Endodermal cell (in vitro differentiated cells): ENCODE measurements at regions not wholly inside any gene's neighbourhood (a gene's known extent, or its start where the extent isn't known, plus 50 kb on each side); places are given as distances from the start of the nearest gene placed in this dataset.

ENCODE experiments used
- DNase-seq: peaks from one replicate; pipeline ENCODE4 v3.0.0-alpha.2; 2017
- H3K27ac ChIP-seq: 2 replicates; pipeline ENCODE4 v1.5.1; 2013; ENCODE audit warnings: mild to moderate bottlenecking, low read depth, low read length, moderate library complexity
- H3K27me3 ChIP-seq: 2 replicates; pipeline ENCODE4 v1.6.1; 2013; ENCODE audit warnings: mild to moderate bottlenecking, low read length, moderate library complexity; ENCODE audit not compliant: insufficient read depth, control insufficient read depth, poor library complexity, severe bottlenecking
- H3K36me3 ChIP-seq: 2 replicates; pipeline ENCODE4 v1.7.0; 2013; ENCODE audit warnings: mild to moderate bottlenecking, low read length, moderate library complexity; ENCODE audit not compliant: control insufficient read depth, insufficient read depth
- H3K4me1 ChIP-seq: one replicate; pipeline ENCODE4 v1.7.0; 2013; ENCODE audit warnings: low read length; ENCODE audit not compliant: control insufficient read depth, insufficient read depth
- H3K4me3 ChIP-seq: 2 replicates; pipeline ENCODE4 v1.5.1; 2013; ENCODE audit warnings: mild to moderate bottlenecking, low read length, moderate library complexity
- H3K9ac ChIP-seq: 2 replicates; pipeline ENCODE4 v1.6.1; 2013; ENCODE audit warnings: mild to moderate bottlenecking, low read length, moderate library complexity; ENCODE audit not compliant: poor library complexity, severe bottlenecking; ENCODE audit errors: extremely low read depth
- H3K9me3 ChIP-seq: 2 replicates; pipeline ENCODE4 v1.6.1; 2013; ENCODE audit warnings: mild to moderate bottlenecking, low read length, moderate library complexity; ENCODE audit not compliant: control insufficient read depth
- H3K27ac Mint-ChIP-seq: 2 replicates; pipeline ENCODE4 v1.8.0; 2020; ENCODE audit warnings: mixed read lengths
- H3K27me3 Mint-ChIP-seq: 2 replicates; pipeline ENCODE4 v1.8.0; 2021; ENCODE audit warnings: mild to moderate bottlenecking, mixed read lengths; ENCODE audit not compliant: insufficient read depth
- H3K36me3 Mint-ChIP-seq: 2 replicates; pipeline ENCODE4 v1.8.0; 2020; ENCODE audit warnings: low read depth, mixed read lengths
- H3K4me1 Mint-ChIP-seq: 2 replicates; pipeline ENCODE4 v1.8.0; 2020; ENCODE audit warnings: mixed read lengths
- H3K4me3 Mint-ChIP-seq: 2 replicates; pipeline ENCODE4 v1.8.0; 2020; ENCODE audit warnings: mild to moderate bottlenecking, moderate library complexity, mixed read lengths
- H3K9me3 Mint-ChIP-seq: 2 replicates; pipeline ENCODE4 v1.8.0; 2020; ENCODE audit warnings: mild to moderate bottlenecking, mixed read lengths
- WGBS, 2 experiments: methylation state at CpG; one replicate each; pipeline versions ENCODE4 v1.1.5 to v1.1.7; 2013; ENCODE audit warnings: missing lambda C conversion rate in 2 of 2, mixed read lengths in 1 of 2; ENCODE audit not compliant: insufficient coverage in 1 of 2, insufficient read length in 1 of 2; 5-methylcytosine and 5-hydroxymethylcytosine counted together
- TF ChIP-seq, protein P1 (sequence below): fragments of 200-600 bp; sonication (generic); conservative IDR thresholded peaks from 2 replicates; pipeline ENCODE4 v1.5.0; 2021; ENCODE audit warnings: antibody characterized with exemption, mild to moderate bottlenecking

DNA sequence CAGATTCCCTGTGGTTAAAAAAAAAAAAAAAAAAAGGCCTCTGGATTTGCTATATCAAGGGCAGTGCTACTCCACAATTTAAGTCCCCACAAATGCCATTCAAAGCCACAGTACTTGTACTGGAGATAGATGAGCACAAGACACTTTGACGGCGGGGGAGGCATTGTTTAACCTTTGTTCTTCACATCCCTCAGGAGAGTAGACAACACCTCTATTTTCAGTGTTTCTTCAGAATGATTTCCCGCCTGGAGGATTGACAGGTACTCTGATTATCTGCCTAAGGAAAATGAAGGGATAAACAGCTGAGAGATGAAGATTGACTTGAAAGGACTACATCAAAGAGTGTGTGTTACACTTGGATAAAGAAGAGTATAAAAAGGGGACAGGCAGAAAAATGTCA lies 58.7 kb downstream of the OTOL1 start:
- TF ChIP-seq, protein P1, sequence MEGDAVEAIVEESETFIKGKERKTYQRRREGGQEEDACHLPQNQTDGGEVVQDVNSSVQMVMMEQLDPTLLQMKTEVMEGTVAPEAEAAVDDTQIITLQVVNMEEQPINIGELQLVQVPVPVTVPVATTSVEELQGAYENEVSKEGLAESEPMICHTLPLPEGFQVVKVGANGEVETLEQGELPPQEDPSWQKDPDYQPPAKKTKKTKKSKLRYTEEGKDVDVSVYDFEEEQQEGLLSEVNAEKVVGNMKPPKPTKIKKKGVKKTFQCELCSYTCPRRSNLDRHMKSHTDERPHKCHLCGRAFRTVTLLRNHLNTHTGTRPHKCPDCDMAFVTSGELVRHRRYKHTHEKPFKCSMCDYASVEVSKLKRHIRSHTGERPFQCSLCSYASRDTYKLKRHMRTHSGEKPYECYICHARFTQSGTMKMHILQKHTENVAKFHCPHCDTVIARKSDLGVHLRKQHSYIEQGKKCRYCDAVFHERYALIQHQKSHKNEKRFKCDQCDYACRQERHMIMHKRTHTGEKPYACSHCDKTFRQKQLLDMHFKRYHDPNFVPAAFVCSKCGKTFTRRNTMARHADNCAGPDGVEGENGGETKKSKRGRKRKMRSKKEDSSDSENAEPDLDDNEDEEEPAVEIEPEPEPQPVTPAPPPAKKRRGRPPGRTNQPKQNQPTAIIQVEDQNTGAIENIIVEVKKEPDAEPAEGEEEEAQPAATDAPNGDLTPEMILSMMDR, result no peak
- Histone ChIP-seq H3K36me3 (no peaks in the 10 kb centered on the region), H3K27me3 (no peaks in the 10 kb centered on the region), H3K4me3 (no peak overlapping the region), H3K9me3 (no peaks in the 10 kb centered on the region), H3K9ac (no peak overlapping the region), H3K27ac (no peak overlapping the region), H3K4me1 (peaks cover 22% of the 10 kb centered on the region)
- Mint-ChIP-seq H3K36me3 (no peaks in the 10 kb centered on the region), H3K9me3 (no peaks in the 10 kb centered on the region), H3K27ac (no peak overlapping the region), H3K27me3 (no peaks in the 10 kb centered on the region), H3K4me1 (peaks cover 36% of the 10 kb centered on the region), H3K4me3 (no peak overlapping the region)
- WGBS, 2 experiments, result 89 to 90% methylated on average over 2 to 3 of the region's 3 CpGs
- DNase-seq, result no peak

DNA sequence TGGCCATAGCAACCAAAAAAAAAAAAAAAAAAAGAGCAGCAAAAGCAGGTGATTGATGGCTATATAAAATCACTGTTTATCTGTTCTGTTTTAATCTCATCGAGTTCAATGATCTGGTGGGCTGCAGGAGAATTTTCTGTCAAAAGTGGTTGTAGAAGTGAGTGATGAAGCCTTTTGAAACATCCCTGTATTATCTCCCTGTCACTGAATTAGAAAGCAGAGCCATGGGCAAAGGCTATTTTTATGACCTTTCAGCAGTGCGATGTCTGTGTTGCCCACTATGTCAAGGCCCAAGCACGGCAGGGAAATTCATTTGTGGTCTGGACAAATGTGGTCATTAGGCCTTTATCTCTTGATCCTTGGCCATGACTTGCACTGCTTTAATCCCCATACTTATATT lies 59.9 kb downstream of the OTOL1 start:
- H3K4me1 ChIP-seq, result peaks cover 20% of the 10 kb centered on the region
- Mint-ChIP-seq H3K4me3 (no peak overlapping the region), H3K27ac (no peak overlapping the region), H3K4me1 (peaks cover 29% of the 10 kb centered on the region), H3K9me3 (no peaks in the 10 kb centered on the region), H3K36me3 (no peaks in the 10 kb centered on the region), H3K27me3 (no peaks in the 10 kb centered on the region)
- no peaks in the 10 kb centered on the region for H3K36me3 ChIP-seq
- H3K9ac ChIP-seq, result no peak overlapping the region
- WGBS, 2 experiments, result 92% methylated on average over 3 of the region's 3 CpGs; no CpG with 5 or more reads in 1 of the 2 experiments
- H3K27me3 ChIP-seq, result no peaks in the 10 kb centered on the region
- H3K27ac ChIP-seq, result peak overlapping the region; percentile 74
- H3K4me3 ChIP-seq, result no peak overlapping the region
- no peaks in the 10 kb centered on the region for H3K9me3 ChIP-seq
- DNase-seq, result no peak
- TF ChIP-seq, protein P1, result no peak

DNA sequence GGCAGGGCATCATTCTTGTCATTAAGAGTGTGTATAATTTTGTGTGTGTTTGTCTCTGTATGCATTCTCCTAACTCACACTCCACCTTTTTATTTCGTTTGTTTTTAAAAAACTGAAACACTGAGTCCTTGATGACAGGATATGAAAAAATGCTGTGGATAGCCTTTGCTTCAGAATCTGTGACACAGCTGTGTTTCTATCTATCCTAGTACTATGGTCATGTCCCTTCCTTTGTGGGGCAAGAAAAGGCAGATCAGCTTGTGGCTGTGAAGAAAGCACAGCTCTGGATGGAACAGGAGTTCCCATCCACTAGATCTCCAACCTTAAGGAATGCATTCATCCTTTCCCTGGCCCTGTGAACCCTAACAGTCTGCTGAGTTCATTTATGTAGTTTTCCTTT lies 60.3 kb downstream of the OTOL1 start:
- Mint-ChIP-seq H3K36me3 (no peaks in the 10 kb centered on the region), H3K9me3 (no peaks in the 10 kb centered on the region), H3K4me1 (peaks cover 25% of the 10 kb centered on the region), H3K27ac (no peak overlapping the region), H3K4me3 (no peak overlapping the region), H3K27me3 (no peaks in the 10 kb centered on the region)
- no peak overlapping the region for H3K9ac ChIP-seq
- no CpG with 5 or more reads among the region's 1 CpG for WGBS, 2 experiments
- H3K9me3 ChIP-seq, result no peaks in the 10 kb centered on the region
- H3K27ac ChIP-seq, result peak overlapping the region; percentile 74
- peaks cover 16% of the 10 kb centered on the region for H3K4me1 ChIP-seq
- no peaks in the 10 kb centered on the region for H3K36me3 ChIP-seq
- H3K27me3 ChIP-seq, result no peaks in the 10 kb centered on the region
- no peak overlapping the region for H3K4me3 ChIP-seq
- DNase-seq, result no peak
- TF ChIP-seq, protein P1, result no peak
